ENCODE measurements at regions not wholly inside any gene's neighbourhood (a gene's known extent, or its start where the extent isn't known, plus 50 kb on each side); places are given as distances from the start of the nearest gene placed in this dataset.

DNA sequence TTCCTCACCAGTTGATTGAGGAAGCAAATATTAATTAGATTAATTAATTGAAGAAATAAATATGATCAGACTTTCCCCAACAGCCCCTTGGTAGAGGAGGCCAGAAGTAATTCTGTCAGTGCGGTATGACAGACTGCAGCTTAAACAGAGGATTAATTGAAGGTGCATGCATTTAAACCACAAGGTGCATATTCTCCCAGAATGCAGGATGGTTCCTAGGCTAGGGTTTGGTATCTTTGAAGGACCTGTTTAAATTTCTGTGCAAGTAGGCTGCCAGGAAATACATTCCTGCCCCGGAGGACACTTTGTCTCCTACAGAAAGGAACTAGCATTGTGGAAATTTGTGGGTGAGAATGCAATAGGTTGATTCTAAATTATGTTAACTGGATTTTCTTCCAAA lies 50.5 kb upstream of the PALM2AKAP2 start:
- TF ChIP-seq CTCF (IDR thresholded peaks at IDR 0.05) (no peak), POLR2A (IDR thresholded peaks at IDR 0.05) (no peak)

Measured in esophagus squamous epithelium (tissue), 4 donors.